B cell (primary cell): ENCODE measurements at regions not wholly inside any gene's neighbourhood (a gene's known extent, or its start where the extent isn't known, plus 50 kb on each side); places are given as distances from the start of the nearest gene placed in this dataset.

Source experiments
- ATAC-seq: fragments of 200-7000 bp; cut with Tn5 transposase; one replicate; pipeline ENCODE4 v1.10.0; 2021; ENCODE audit warnings: low read depth, mild to moderate bottlenecking, moderate number of reproducible peaks, moderate library complexity
- CTCF ChIA-PET: fragments of 350-600 bp; sonication (Branson Sonifier 250); formaldehyde crosslinking; loops from one replicate; lab custom pipeline; 2021; ENCODE audit warnings: antibody characterized with exemption, inconsistent platforms; lab: Charles Lee
- POLR2A ChIA-PET: fragments of 350-600 bp; sonication (Branson Sonifier 250); formaldehyde crosslinking; loops from one replicate; lab custom pipeline; 2021; ENCODE audit warnings: antibody characterized with exemption; lab: Charles Lee
- DNase-seq: peaks from one replicate; pipeline ENCODE4 v3.0.0; 2013
- H2AFZ ChIP-seq: 2 replicates; pipeline ENCODE4 v1.6.1; 2012; ENCODE audit warnings: mild to moderate bottlenecking, low read depth, low read length; ENCODE audit not compliant: insufficient read depth, poor library complexity, severe bottlenecking
- H3K27ac ChIP-seq, 2 donors: 1 replicate in 1 of 2; 2 replicates in 1 of 2; pipeline ENCODE4 v1.5.1; 2012 to 2013; ENCODE audit warnings: low read length in 2 of 2, mild to moderate bottlenecking in 2 of 2, moderate library complexity in 1 of 2
- H3K27me3 ChIP-seq, 4 experiments: fragments of 200-600 bp in 1 of 4; sonication (generic) in 1 of 4; replicated peaks in 1 of 4; 1 replicate in 2 of 4; 2 replicates in 2 of 4; pipeline versions ENCODE4 v1.6.1 to v1.7.0; 2013 to 2016; ENCODE audit warnings: low read length in 3 of 4, mild to moderate bottlenecking in 2 of 4, mixed read lengths in 1 of 4, moderate library complexity in 1 of 4; ENCODE audit not compliant: insufficient read depth in 4 of 4, control insufficient read depth in 3 of 4; ENCODE audit errors: control extremely low read depth in 1 of 4
- H3K36me3 ChIP-seq, 2 experiments: replicated peaks in 1 of 2; 1 replicate in 1 of 2; 2 replicates in 1 of 2; pipeline versions ENCODE4 v1.6.1 to v1.7.1; 2013; ENCODE audit warnings: low read length in 1 of 2; ENCODE audit not compliant: insufficient read depth in 2 of 2, control insufficient read depth in 1 of 2; ENCODE audit errors: control extremely low read depth in 1 of 2, extremely low read depth in 1 of 2
- H3K4me1 ChIP-seq, 2 donors: fragments of 200-600 bp in 1 of 2; sonication (generic) in 1 of 2; 1 replicate in 1 of 2; 2 replicates in 1 of 2; pipeline versions ENCODE4 v1.5.1 to v1.6.1; 2013 to 2017; ENCODE audit warnings: low read length in 2 of 2; ENCODE audit not compliant: control insufficient read depth in 2 of 2, insufficient read depth in 2 of 2
- H3K4me2 ChIP-seq: replicated peaks from 2 replicates; pipeline ENCODE3; 2012; ENCODE audit warnings: mild to moderate bottlenecking, low read depth, low read length; ENCODE audit not compliant: poor library complexity, severe bottlenecking
- H3K4me3 ChIP-seq, 5 experiments: fragments of 200-600 bp in 1 of 5; sonication (generic) in 1 of 5; 1 replicate in 3 of 5; 2 replicates in 2 of 5; pipeline versions ENCODE4 v1.5.1 to v1.7.0; 2011 to 2016; ENCODE audit warnings: low read length in 4 of 5, mild to moderate bottlenecking in 4 of 5, low read depth in 2 of 5, control low read depth in 1 of 5, moderate library complexity in 1 of 5; ENCODE audit not compliant: insufficient read depth in 1 of 5; ENCODE audit errors: control extremely low read depth in 1 of 5, extremely low read depth in 1 of 5
- H3K79me2 ChIP-seq: fragments of 200-600 bp; sonication (generic); one replicate; pipeline ENCODE4 v1.6.0; 2016; ENCODE audit warnings: low read length; ENCODE audit not compliant: control insufficient read depth, insufficient read depth
- H3K9ac ChIP-seq: fragments of 200-600 bp; sonication (generic); 2 replicates; pipeline ENCODE4 v1.6.1; 2017; ENCODE audit warnings: mild to moderate bottlenecking, low read length, moderate library complexity
- H3K9me3 ChIP-seq, 3 donors: one replicate each; pipeline versions ENCODE4 v1.6.1 to v1.7.1; 2013; ENCODE audit warnings: low read length in 2 of 3; ENCODE audit not compliant: control insufficient read depth in 2 of 3, insufficient read depth in 1 of 3; ENCODE audit errors: control extremely low read depth in 1 of 3
- H4K20me1 ChIP-seq: 2 replicates; pipeline ENCODE4 v1.6.0; 2012; ENCODE audit warnings: mild to moderate bottlenecking, low read length; ENCODE audit not compliant: insufficient read depth, control insufficient read depth, poor library complexity, severe bottlenecking
- H3K27ac Mint-ChIP-seq: one replicate; pipeline ENCODE4 v1.8.0; 2021; ENCODE audit warnings: mixed read lengths
- H3K27me3 Mint-ChIP-seq: one replicate; pipeline ENCODE4 v1.8.0; 2021; ENCODE audit warnings: mixed read lengths
- H3K4me1 Mint-ChIP-seq: one replicate; pipeline ENCODE4 v1.8.0; 2021; ENCODE audit warnings: mixed read lengths
- H3K4me3 Mint-ChIP-seq: one replicate; pipeline ENCODE4 v1.8.0; 2021; ENCODE audit warnings: mixed read lengths
- H3K9me3 Mint-ChIP-seq: one replicate; pipeline ENCODE4 v1.8.0; 2022; ENCODE audit warnings: mixed read lengths; ENCODE audit not compliant: insufficient read depth
- EZH2 ChIP-seq: IDR thresholded peaks from 2 replicates; pipeline ENCODE4 v1.6.1; 2012; ENCODE audit warnings: borderline replicate concordance, low read depth, mild to moderate bottlenecking, moderate library complexity, low read length; ENCODE audit not compliant: insufficient read depth, poor library complexity, severe bottlenecking
- WGBS: methylation state at CpG from one replicate; pipeline ENCODE4 v1.1.5; 2013; ENCODE audit warnings: missing lambda C conversion rate; ENCODE audit not compliant: insufficient coverage; 5-methylcytosine and 5-hydroxymethylcytosine counted together
- intact Hi-C: fragments of 100-400 bp; cut with micrococcal nuclease; formaldehyde crosslinking; loops from one replicate; pipeline ENCODE4 v1.10.0; 2022
- TF ChIP-seq, protein P1 (sequence below): fragments of 200-600 bp; IDR thresholded peaks from one replicate; pipeline ENCODE4 v1.8.0; 2022; ENCODE audit warnings: antibody characterized with exemption, mild to moderate bottlenecking

DNA sequence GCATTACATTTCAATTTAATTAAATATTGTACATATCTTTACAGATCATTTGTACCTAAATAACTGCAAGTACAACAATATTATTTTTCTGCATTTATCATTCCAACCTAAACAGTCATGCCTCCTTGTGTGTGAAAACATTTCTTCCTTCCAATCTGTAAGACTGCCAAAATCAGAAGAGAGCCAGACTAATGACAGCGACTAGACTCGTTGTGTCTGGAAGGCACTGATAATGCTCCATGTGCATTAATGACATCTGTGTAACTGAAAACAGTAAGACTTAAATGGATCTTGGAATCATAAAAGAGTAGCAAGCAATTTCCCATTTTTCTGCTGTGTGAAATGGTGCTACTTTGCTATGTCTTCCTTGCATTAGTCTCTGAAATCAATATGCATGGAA, 278.0 kb upstream of the DSEL start:
- 100% methylated on average over 2 of the region's 2 CpGs for WGBS
- intact Hi-C loops: no loop called here
- Histone ChIP-seq H3K27me3 (no peaks in the 10 kb centered on the region), H4K20me1 (no peaks in the 10 kb centered on the region), H3K9ac (no peak overlapping the region), H3K36me3 (no peaks in the 10 kb centered on the region), H3K79me2 (no peaks in the 10 kb centered on the region), H3K4me2 (no peak overlapping the region), H3K27ac (no peak overlapping the region), H3K9me3 (no peaks in the 10 kb centered on the region), H2AFZ (no peak overlapping the region), H3K4me3 (no peak overlapping the region), H3K4me1 (no peaks in the 10 kb centered on the region)
- Mint-ChIP-seq H3K4me1 (no peaks in the 10 kb centered on the region), H3K9me3 (no peaks in the 10 kb centered on the region), H3K27me3 (no peaks in the 10 kb centered on the region), H3K4me3 (no peak overlapping the region), H3K27ac (no peak overlapping the region)
- CTCF ChIA-PET: no interaction called here
- POLR2A ChIA-PET: no interaction called here
- no peak for DNase-seq
- ATAC-seq: no peak
- TF ChIP-seq, protein P1, sequence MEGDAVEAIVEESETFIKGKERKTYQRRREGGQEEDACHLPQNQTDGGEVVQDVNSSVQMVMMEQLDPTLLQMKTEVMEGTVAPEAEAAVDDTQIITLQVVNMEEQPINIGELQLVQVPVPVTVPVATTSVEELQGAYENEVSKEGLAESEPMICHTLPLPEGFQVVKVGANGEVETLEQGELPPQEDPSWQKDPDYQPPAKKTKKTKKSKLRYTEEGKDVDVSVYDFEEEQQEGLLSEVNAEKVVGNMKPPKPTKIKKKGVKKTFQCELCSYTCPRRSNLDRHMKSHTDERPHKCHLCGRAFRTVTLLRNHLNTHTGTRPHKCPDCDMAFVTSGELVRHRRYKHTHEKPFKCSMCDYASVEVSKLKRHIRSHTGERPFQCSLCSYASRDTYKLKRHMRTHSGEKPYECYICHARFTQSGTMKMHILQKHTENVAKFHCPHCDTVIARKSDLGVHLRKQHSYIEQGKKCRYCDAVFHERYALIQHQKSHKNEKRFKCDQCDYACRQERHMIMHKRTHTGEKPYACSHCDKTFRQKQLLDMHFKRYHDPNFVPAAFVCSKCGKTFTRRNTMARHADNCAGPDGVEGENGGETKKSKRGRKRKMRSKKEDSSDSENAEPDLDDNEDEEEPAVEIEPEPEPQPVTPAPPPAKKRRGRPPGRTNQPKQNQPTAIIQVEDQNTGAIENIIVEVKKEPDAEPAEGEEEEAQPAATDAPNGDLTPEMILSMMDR: no peak
- TF ChIP-seq EZH2: no peak

DNA sequence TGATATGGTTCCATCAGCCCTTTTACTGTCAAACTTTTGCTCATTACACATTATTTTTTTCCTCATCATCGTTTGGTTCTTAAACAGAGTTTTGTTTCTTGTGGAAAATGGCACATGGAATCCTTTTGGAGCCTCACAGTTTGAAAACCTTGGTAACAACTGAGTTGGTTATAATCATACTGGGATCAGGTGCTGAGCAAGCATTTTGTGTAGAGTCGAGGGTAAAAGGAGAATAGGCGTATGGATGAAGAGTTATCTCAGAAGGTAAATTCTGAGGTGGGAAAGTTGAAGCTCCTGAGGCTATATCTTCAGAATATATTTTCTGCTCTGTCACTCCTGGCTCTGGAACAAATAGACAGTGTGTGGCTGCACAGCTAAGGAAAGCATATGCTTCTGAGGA, 274.0 kb upstream of the DSEL start:
- intact Hi-C loops: no loop called here
- H3K79me2 ChIP-seq: no peaks in the 10 kb centered on the region
- no peak overlapping the region for H3K9ac ChIP-seq
- ATAC-seq (no peak), DNase-seq (no peak)
- TF ChIP-seq EZH2: no peak
- TF ChIP-seq, protein P1: no peak
- H3K9me3 ChIP-seq: peaks cover 0 to 4% (median 0%) of the 10 kb centered on the region in 3 donors
- no peak overlapping the region for H3K4me3 Mint-ChIP-seq
- H3K4me3 ChIP-seq: no peak overlapping the region
- POLR2A ChIA-PET: no interaction called here
- H4K20me1 ChIP-seq: no peaks in the 10 kb centered on the region
- H3K9me3 Mint-ChIP-seq: no peaks in the 10 kb centered on the region
- H3K27ac ChIP-seq: no peak overlapping the region
- 90% methylated on average over 2 of the region's 3 CpGs for WGBS
- H3K27me3 ChIP-seq: no peaks in the 10 kb centered on the region
- H3K4me2 ChIP-seq: no peak overlapping the region
- H3K27ac Mint-ChIP-seq: no peak overlapping the region
- H2AFZ ChIP-seq: no peak overlapping the region
- no peaks in the 10 kb centered on the region for H3K4me1 ChIP-seq
- H3K27me3 Mint-ChIP-seq: no peaks in the 10 kb centered on the region
- CTCF ChIA-PET: no interaction called here
- H3K4me1 Mint-ChIP-seq: no peaks in the 10 kb centered on the region
- H3K36me3 ChIP-seq: no peaks in the 10 kb centered on the region
